ENCODE measurements at regions not wholly inside any gene's neighbourhood (a gene's known extent, or its start where the extent isn't known, plus 50 kb on each side); places are given as distances from the start of the nearest gene placed in this dataset.
"Not testable (repeated sequence)": the region's sequence is repeated elsewhere in the genome, so short reads cannot be mapped to it uniquely, and the experiment has no call there.

GRCh38 chr3:146701246-146701645 is 96.1 kb upstream of the PLSCR5 start:
- no peak for DNase-seq

GRCh38 chr3:146700025-146700424 is 94.9 kb upstream of the PLSCR5 start:
- H3K4me1 ChIP-seq; H3K36me3 ChIP-seq; H3K27ac ChIP-seq; ATAC-seq (ENCODE audit: low FRiP score in 2 of 2); H3K4me3 ChIP-seq; H3K9me3 ChIP-seq; H3K27me3 ChIP-seq; DNase-seq: not testable (repeated sequence)

More at GRCh38 chr3:146701246-146701645, 96.1 kb upstream of the PLSCR5 start:
- 76 to 79% methylated on average over 3 of the region's 3 CpGs for WGBS, 2 donors
- no peak for TF ChIP-seq EP300 (IDR thresholded peaks at IDR 0.05)
- no peaks in the 10 kb centered on the region for H3K27me3 ChIP-seq
- H3K27ac ChIP-seq, result no peak overlapping the region
- H3K36me3 ChIP-seq, result no peaks in the 10 kb centered on the region
- H3K4me3 ChIP-seq, result no peak overlapping the region
- no peak for ATAC-seq (ENCODE audit: low FRiP score in 2 of 2)
- no peaks in the 10 kb centered on the region for H3K4me1 ChIP-seq
- no peaks in the 10 kb centered on the region for H3K9me3 ChIP-seq

- Histone ChIP-seq H3K36me3 (no peaks in the 10 kb centered on the region), H3K9me3 (no peaks in the 10 kb centered on the region), H3K27ac (no peak overlapping the region), H3K4me1 (no peaks in the 10 kb centered on the region), H3K4me3 (no peak overlapping the region), H3K27me3 (no peaks in the 10 kb centered on the region)
- ATAC-seq (ENCODE audit: low FRiP score in 2 of 2) (no peak), DNase-seq (no peak)
- 89% methylated on average over 2 of the region's 2 CpGs; no CpG with 5 or more reads in 1 of the 2 donors for WGBS, 2 donors
- TF ChIP-seq CTCF (IDR thresholded peaks at IDR 0.05), result no peak
- no peak for TF ChIP-seq POLR2A (IDR thresholded peaks at IDR 0.05)
- TF ChIP-seq EP300 (IDR thresholded peaks at IDR 0.05), result no peak
- TF ChIP-seq POLR2AphosphoS5 (IDR thresholded peaks at IDR 0.05), result no peak
Observed at GRCh38 chr3:146692254-146692653, 87.1 kb upstream of the PLSCR5 start.

GRCh38 chr3:146685050-146685814 is 80.1 kb upstream of the PLSCR5 start:
- 83 to 85% methylated on average over 8 of the region's 8 CpGs for WGBS, 2 donors

GRCh38 chr3:146682171-146682570 is 77.0 kb upstream of the PLSCR5 start:
- 41 to 43% methylated on average over 5 of the region's 5 CpGs for WGBS, 2 donors
- ATAC-seq (ENCODE audit: low FRiP score in 2 of 2), result no peak
- Histone ChIP-seq H3K36me3 (no peaks in the 10 kb centered on the region), H3K9me3 (no peaks in the 10 kb centered on the region), H3K27ac (no peak overlapping the region), H3K4me1 (no peaks in the 10 kb centered on the region), H3K4me3 (no peak overlapping the region), H3K27me3 (no peaks in the 10 kb centered on the region)
- no peak for TF ChIP-seq POLR2AphosphoS5 (IDR thresholded peaks at IDR 0.05)
- no peak for TF ChIP-seq EP300 (IDR thresholded peaks at IDR 0.05)
- TF ChIP-seq POLR2A (IDR thresholded peaks at IDR 0.05), result no peak
- TF ChIP-seq CTCF (IDR thresholded peaks at IDR 0.05), result no peak
- DNase-seq, result no peak

More at GRCh38 chr3:146685050-146685814, 80.1 kb upstream of the PLSCR5 start:
- Histone ChIP-seq H3K4me1 (no peaks in the 10 kb centered on the region), H3K27me3 (no peaks in the 10 kb centered on the region), H3K36me3 (no peaks in the 10 kb centered on the region), H3K27ac (no peak overlapping the region), H3K4me3 (no peak overlapping the region), H3K9me3 (no peaks in the 10 kb centered on the region)
- TF ChIP-seq POLR2A (IDR thresholded peaks at IDR 0.05), result no peak
- no peak for TF ChIP-seq POLR2AphosphoS5 (IDR thresholded peaks at IDR 0.05)
- TF ChIP-seq EP300 (IDR thresholded peaks at IDR 0.05), result no peak
- no peak for TF ChIP-seq CTCF (IDR thresholded peaks at IDR 0.05)
- ATAC-seq (ENCODE audit: low FRiP score in 2 of 2), result no peak
- no peak for DNase-seq

GRCh38 chr3:146680617-146681016 is 75.5 kb upstream of the PLSCR5 start:
- no peak for ATAC-seq (ENCODE audit: low FRiP score in 2 of 2)

More at GRCh38 chr3:146680617-146681016, 75.5 kb upstream of the PLSCR5 start:
- H3K36me3 ChIP-seq, result no peaks in the 10 kb centered on the region
- H3K4me1 ChIP-seq, result no peaks in the 10 kb centered on the region
- no peak for DNase-seq
- no peak overlapping the region for H3K4me3 ChIP-seq
- no peaks in the 10 kb centered on the region for H3K27me3 ChIP-seq
- WGBS, 2 donors, result 75% methylated on average over 4 of the region's 4 CpGs
- H3K27ac ChIP-seq, result no peak overlapping the region
- TF ChIP-seq CTCF (IDR thresholded peaks at IDR 0.05), result no peak
- no peaks in the 10 kb centered on the region for H3K9me3 ChIP-seq
